NOMO-1 treated with dmso at 0.1 percent for 144 hours (cell line): ENCODE measurements at regions not wholly inside any gene's neighbourhood (a gene's known extent, or its start where the extent isn't known, plus 50 kb on each side); places are given as distances from the start of the nearest gene placed in this dataset.
"Not testable (repeated sequence)": the region's sequence is repeated elsewhere in the genome, so short reads cannot be mapped to it uniquely, and the experiment has no call there.

Experiments
- DNase-seq: peaks from one replicate; lab custom pipeline; 2025; ENCODE audit not compliant: unreplicated experiment; lab: John Stamatoyannopoulos, UW

DNA sequence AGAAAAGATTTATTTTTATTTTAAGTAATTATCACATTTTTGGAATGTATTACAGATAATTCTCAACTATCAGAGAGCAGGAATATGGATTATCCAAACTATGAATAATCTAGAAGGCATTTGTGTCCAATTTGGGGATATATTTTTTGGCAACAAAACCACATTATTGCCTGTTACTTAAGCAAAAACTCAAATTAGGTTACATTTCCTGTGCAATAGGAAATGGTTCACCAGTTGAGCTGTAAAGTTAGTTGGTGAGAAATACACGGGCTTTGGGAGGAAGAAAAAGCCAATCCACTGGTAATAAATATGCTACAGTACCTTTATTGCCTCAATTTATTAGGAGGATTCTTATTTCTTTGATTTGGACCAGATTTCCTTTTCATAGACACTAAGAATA lies 1075.2 kb downstream of the PCDH9 start:
- no peak for DNase-seq

DNA sequence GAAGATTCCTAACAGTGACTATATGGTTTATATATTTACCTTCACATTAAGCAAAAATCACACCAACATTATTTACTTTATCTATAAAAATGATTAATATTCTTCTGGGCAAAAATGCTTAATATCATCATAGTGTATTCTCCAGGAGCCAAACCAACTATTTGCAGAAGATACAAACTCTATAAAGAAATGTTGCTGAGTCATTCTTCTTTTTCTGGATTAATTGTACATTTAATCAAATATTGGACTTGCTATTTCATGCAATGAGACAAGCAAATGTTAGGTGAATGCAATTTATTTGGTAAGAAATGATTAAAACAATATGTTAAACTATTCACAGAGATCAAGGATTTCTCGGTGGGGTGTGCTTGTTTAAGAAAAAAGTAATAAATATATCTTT lies 1075.8 kb downstream of the PCDH9 start:
- no peak for DNase-seq

DNA sequence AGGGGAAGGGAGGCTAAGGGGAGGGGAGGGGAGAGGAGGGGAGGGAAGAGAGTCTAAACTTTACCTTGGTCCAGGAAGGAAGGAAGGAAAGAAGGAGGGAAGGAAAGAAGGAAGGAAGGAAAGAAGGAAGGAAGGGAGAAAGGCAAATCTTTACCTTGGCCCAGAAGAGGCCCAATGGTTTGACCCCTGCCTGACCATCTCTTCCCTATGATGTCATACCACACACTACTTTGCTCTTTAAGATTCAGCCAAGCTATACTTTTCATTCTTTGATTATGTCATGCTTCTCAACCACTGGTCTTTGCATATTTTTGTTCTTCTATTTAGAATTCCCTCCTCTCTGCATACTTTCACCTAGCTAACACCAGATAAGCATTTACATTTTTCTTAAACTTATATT lies 1077.5 kb downstream of the PCDH9 start:
- no peak for DNase-seq

DNA sequence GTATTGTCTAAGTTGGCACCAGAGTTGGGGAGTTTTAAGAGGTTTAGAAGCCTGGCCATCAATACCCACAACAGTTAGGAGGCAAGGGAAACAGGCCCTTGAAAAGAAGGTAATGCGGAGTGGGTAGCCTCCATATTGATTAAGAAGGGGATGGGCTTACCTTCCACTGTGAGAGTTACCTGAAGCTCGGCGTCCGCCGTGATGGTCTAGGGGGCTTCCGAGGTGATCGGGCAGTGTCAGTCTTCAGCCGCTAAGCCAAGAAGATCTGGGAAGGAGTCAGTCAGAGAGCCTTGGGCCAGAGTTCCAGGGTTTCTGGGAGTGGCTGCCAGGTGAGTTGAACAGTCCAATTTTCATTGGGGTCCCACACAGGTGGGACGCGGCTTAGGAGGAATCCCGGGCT lies 1085.8 kb downstream of the PCDH9 start:
- DNase-seq: not testable (repeated sequence)

DNA sequence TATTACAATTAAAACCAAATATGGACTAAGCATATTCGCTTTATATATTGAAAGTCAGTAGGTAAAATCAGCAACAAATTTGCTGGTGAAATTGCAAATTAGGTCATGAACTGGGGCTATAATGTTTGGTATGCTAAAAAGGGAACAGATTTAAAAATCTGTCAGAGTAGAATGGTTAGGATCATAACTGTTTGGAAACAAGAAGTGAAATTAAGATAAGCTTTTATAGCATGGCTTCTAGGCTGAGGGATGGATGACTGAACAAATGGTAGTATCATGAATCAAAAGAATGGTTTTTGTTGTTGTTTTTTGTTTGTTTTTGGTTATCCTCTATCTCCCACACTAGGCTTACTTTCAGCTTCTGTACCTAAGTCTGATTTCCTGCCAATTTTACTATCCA lies 1090.4 kb downstream of the PCDH9 start:
- DNase-seq: no peak

DNA sequence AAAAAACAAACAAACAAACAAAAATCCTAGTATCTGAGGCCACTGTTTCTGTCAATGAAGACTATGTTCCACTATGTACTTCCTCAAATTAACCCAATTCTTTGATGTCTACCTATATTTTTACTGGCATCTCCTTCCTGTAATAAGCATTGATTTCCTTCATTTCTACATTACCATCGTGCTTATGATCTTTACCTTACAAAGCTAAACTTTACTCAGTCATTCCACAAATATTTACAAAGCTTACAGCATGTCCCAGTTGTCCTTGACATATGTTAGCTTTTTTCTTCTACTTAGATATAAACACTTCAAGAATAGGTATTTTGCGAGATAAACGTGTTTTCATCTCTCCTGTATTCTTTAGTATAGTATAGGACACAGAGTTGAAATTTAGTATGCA lies 1090.9 kb downstream of the PCDH9 start:
- no peak for DNase-seq

DNA sequence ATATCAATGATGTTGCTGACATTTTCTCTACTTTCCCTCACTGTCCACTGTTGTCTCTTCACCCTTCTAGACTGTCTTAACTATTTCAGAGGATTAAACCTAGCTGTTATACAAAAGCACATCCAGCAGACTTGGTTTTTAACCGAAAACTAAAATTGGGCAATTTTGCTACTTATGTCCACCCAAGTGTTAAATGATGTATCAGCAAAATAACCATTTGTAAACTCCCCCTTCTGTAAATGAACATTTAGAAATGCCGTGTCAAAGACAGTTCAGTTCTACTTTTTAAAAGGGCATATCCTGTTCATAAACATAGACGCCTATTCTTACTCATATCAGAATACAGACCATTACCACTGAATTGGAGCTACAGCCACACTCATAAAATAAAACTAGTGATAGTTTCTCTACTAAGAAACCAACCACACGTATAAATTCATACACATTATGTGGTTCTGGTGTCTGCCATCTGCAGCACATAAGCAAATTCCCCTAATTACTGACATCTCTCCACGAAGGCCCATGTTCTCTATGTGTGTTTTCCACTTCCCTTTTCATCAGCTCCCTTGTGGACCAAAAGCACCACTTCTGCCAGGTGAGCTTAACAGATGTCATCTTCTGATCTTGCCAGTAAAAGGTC lies 1091.8 kb downstream of the PCDH9 start:
- DNase-seq: no peak

DNA sequence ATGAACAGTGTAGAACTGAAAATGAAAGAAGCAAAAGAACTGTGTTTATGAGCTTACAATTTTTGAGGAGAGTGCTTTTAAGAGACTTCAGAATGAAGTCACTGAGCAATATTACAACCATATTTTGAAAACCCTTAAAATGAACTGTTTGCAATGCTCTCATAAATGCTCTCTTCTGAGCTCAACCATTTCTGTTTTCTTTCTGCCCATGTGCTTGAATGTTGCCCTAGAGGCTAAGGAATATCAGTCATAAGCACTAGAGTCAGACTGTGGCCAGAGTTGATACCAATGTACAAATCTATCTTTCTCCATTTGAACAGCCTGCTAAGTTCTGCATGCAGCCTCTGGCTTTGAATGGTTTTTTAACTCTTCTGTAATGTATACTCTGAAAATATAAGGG lies 1092.8 kb downstream of the PCDH9 start:
- no peak for DNase-seq

DNA sequence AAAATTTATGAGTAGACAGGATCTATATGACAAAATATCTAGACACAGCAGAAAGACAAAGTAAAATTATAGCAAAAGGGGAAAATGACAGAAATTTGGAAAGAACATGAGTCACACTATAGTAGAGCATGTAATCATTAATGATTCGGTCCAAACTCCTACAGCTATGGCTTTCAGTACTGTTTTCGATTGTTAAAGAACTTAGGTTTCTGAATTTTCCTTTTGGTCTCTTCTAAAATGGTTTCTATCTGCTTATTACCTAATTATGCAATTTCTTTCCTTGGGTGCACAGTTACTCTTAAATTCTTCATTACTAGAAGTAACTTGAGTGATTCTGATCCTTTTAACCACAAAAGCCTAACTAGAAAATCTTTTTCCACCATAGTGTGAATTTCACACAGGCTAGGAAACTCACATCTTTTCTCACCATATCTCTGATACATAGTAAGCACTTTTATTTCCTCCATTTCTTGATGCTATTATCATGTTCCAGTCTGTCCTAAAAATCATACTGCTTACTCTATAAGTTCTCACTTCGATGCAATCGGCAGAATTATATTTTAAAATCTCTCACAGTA lies 1101.4 kb downstream of the PCDH9 start:
- no peak for DNase-seq

DNA sequence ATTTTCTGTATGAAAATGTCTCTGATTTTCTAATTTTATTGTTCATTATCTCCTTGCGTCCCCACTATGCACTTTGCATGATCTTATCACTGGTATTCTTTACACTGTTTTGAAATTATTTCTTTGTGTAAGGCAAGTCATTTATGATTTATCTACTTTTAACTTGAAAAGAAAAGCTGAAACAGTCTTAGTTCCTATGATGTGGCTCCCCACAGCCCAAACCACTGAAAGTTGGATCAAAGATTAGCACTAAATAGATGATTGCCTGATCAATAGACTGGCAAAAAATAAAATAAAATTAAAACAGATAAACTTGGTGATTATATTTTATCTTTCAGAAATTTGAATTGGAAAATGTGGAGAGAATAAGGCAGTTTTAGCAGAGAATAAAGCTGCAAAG lies 1101.9 kb downstream of the PCDH9 start:
- no peak for DNase-seq

DNA sequence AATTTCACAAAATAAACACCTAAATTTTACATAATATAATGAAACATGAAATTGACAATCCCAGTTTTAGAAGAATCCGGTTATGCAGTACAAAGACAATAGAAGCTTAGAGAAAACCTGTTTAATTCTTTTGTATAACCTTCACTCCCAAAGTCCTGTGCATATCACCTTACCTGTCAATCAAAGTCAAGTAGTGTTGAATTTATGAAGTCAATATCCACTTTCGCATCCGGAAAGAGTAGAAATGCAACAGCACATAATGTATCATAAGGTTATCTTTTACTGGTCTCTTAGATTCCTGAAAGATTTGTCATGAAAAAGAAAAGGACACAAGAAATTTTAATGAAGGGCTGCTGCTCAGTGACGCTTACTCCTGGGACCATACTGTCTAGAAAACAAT lies 1112.6 kb downstream of the PCDH9 start:
- DNase-seq: no peak

DNA sequence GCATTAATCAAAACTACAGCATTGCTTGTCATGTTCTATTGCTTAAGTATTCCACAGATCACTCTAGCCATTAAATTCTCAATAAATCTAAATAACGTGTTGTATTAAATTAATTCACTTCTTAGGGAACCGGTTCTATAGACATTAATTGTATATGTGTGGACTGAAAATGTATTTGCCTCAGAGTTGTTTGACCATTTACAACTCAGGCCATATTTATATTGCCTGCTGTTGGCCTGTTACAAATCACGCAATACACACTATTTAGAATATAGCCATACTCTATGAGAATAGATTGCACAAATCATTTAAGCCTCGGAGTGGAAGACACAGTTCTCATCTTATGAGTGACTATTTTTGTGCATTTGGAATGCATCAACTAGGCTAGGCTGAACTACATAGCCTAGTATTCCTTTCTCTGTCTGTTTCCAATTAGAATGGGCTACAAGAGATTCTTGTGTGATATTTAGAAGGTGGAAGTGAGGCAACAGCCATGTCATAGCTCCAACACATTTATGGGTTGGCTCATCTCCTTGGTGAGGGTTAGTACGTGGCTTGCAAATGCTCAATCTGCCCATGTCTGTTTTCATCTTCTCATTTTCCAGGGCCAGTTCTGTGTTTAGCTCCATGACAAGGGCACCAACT lies 1116.1 kb downstream of the PCDH9 start:
- no peak for DNase-seq

DNA sequence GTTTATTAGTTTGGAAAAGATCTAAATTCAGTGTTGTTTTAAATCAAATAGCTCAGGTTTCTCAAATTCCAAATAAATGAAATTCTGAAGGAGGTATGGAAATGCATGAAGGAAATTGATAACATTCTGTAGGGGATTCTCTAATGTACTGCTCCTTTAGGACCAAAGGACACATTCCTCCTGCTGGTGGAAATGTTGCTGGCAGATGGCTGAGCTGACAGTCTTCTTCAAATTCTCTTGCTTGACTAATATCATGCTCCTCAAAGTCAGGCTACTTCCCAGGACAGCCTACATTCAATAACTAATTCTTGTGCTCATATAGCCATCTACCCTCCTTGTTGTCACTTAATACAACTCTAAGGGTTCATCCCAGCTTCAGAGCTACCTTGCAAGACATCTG lies 1118.5 kb downstream of the PCDH9 start:
- no peak for DNase-seq

DNA sequence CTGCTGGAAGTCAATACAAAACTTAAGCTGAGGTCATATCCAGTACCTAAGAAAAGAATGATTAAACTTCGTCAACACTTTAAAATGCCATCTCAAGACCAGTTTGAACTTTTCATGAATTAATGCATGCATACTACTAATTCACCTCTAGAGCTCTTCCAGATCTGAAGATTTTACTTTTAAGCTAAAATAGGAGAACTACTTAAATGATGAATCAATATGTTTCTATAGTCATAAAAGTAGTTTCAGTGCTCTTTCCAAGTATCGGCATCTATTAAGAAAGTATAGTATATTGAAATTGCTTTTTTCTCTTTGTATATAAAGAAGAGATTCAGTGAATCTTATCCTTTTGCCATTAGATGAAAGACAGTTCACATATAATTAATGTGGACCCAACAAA lies 1123.9 kb downstream of the PCDH9 start:
- DNase-seq: no peak

DNA sequence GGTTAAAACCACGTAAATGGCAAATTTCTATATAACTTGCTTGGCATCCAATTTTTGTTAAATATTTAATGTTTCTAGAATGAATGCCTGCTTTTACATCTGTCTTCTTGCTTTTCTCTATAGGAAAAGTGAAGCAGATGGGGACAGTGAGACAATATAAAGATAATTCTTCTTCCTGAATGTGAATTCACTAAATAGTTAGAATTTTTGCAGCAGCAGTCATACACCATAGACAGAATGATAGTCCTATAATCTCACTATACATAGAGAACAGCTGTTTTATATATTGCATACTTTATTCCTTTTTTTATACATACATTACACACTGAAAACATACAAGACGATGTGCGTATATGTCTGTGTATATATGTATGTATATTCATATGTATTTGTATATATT lies 1127.3 kb downstream of the PCDH9 start:
- no peak for DNase-seq

DNA sequence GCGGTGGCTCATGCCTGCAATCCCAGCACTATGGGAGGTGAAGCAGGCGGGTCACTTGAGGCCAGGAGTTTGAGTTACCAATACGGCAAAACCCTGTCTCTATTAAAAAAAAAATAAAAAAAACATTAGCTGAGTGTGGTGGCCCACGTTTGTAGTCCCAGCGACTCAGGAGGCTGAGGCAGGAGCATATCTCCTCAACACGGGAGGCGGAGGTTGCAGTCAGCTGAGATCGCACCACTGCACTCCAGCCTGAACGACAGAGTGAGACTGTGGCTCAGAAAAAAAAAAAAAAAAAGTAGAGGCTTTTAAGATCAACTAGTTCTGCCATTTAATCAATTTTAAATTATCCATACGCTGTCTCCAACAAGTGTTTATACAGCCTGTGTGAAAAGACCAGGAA lies 1130.3 kb downstream of the PCDH9 start:
- no peak for DNase-seq

DNA sequence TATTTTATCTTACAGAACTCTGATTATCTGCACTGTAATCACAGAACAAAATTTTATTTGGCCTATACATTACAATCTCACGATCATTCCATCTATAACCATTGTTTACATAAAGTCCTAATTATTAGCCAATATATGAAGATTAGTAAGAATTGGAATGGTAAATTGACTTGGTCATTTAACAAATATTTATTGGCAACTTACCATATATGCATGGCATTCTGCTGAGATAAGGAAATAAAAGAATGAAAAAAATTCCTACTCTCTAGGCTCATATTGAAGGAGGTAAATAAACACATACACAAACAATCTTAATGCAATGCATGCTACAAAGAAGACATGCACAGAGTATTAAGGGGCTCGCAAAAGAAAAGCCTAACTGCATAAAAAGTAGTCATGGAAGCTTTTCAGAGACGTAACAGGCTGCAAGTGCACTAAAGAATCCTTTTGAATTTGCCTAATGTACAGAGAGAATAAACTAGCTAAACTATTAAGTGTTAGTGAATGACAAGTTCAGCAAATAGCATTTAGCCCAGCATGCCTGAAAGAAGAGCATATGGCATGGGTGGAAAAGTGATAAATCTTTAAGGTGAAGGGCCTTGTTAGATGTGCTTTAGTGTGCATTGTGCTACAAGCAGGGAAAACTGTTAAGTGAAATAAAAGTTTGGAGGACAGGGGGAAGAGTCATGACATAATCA lies 1131.1 kb downstream of the PCDH9 start:
- DNase-seq: no peak

DNA sequence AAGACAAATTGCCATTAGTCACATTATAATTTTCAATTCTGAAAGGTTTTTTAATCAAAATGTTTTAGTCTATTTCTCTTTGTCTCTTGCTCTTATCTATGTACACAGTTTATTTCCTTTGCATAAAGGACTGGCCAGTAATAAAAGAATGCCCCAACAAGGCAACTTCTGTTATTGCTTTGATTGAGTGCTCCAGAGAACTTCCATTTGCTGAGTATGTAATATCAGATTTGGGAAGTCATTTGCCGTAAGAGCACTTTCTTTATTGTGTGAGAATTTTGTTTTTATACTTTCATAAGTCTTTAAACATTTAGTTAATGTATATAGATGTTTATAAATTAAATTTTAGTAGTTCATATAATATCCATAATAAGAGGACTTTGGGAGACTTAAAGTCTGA lies 1140.4 kb downstream of the PCDH9 start:
- no peak for DNase-seq

DNA sequence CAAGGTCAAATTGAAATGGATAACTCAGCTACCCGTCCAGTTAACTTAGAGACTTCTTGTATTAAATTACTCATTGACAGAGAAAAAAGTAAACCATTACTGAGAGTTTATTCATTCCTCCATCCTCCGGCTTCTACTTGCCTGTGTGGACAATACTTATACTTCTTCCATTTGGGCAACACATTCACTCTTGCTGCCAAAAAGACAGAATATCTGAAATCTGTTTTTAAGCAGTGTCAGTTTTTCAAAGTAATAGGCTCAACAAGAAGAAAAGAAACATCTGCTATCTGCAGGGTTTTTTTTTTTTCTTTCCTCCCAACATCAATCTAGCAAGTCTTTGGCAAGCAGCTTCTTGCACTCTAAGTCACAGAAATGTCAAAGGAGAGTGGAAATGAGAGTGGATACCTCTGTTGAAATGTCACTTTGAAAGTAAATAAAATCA lies 1142.8 kb downstream of the PCDH9 start:
- no peak for DNase-seq

DNA sequence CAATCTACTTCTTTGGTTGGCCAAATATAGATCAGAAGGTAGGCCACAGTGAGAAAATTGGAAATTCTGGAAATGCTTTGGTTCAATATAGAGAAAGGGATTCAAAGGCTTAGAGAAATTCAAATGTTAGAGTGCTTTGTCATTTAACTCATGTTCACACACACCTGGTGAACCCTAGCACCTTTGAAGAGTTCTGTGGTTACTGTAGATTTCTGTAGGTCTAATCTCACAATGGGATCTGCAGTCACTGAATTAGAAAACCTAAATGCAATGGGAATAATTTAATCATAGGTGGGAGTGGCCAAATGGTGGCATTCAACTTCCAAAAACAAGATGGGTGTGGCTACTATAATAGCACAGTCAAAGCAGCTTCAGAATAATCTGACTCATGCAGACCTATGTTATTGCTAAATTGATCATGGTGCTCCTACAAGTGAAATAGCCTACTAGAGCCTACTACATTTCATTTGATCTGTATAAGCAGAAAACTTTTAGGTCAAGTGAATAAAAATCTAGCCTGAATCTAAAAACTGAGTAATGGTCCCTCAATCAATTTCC lies 1152.9 kb downstream of the PCDH9 start:
- DNase-seq: no peak

DNA sequence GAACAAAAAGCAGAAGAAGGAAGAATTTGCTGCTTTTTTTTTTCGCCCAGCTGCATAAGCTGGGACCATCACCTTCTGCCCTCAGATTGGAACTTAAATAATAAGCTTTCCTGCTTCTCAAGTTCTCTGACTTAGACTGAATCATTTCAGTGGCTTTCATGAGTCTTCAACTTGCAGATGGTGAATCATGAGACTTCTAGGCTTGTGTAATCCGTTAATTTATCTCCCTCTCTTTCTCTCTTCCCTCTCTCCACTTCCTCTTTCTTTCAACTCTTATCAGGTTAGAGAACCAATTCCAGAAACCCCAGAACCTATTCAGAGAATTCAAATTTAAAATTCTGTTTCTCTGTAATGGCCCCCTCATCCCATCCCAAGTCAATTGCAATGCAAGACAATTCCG lies 1153.7 kb downstream of the PCDH9 start:
- DNase-seq: peak; percentile 77
